PC-9 (cell line): ENCODE measurements at regions not wholly inside any gene's neighbourhood (a gene's known extent, or its start where the extent isn't known, plus 50 kb on each side); places are given as distances from the start of the nearest gene placed in this dataset.

Source experiments
- BruUV-seq: library from RNA; stranded (reverse); fragments of 400-500 nt; replicated peaks from 2 replicates; lab custom pipeline; 2021; lab: Mats Ljungman, UMichigan
- CTCF ChIA-PET: fragments of 300-600 bp; sonication (Branson Sonifier 250); formaldehyde crosslinking; loops from one replicate; lab custom pipeline; 2022; ENCODE audit warnings: antibody characterized with exemption; lab: Charles Lee
- POLR2A ChIA-PET: fragments of 300-600 bp; sonication (Branson Sonifier 250); formaldehyde crosslinking; loops from one replicate; lab custom pipeline; 2022; ENCODE audit warnings: antibody characterized with exemption; ENCODE audit not compliant: unreplicated experiment; lab: Charles Lee
- DNase-seq, 2 experiments: peaks; one replicate each; pipeline versions ENCODE4 v3.0.0 to v3.0.0-alpha.2; 2015 to 2022; ENCODE audit warnings: mixed read lengths in 1 of 2
- H2AFZ ChIP-seq: fragments of 200-600 bp; sonication (generic); 2 replicates; pipeline ENCODE4 v1.8.1; 2017; ENCODE audit warnings: antibody characterized with exemption
- H3F3A ChIP-seq: fragments of 200-600 bp; sonication (generic); 2 replicates; pipeline ENCODE4 v1.8.1; 2017; ENCODE audit warnings: antibody characterized with exemption, mild to moderate bottlenecking, low read depth; ENCODE audit not compliant: insufficient read depth
- H3K27ac ChIP-seq: fragments of 200-600 bp; sonication (generic); 2 replicates; pipeline ENCODE4 v1.6.1; 2016; ENCODE audit warnings: mixed run types
- H3K27me3 ChIP-seq: fragments of 200-600 bp; sonication (generic); 2 replicates; pipeline ENCODE4 v1.6.1; 2016; ENCODE audit warnings: low read depth, mixed run types; ENCODE audit not compliant: insufficient read depth
- H3K36me3 ChIP-seq: fragments of 200-600 bp; sonication (generic); 2 replicates; pipeline ENCODE4 v1.6.1; 2016; ENCODE audit warnings: low read depth, mixed run types
- H3K4me1 ChIP-seq: fragments of 200-600 bp; sonication (generic); replicated peaks from 2 replicates; pipeline ENCODE4 v1.6.1; 2016; ENCODE audit warnings: mixed run types; ENCODE audit not compliant: insufficient read depth
- H3K4me2 ChIP-seq: fragments of 200-600 bp; sonication (generic); 2 replicates; pipeline ENCODE4 v1.6.1; 2017; ENCODE audit warnings: mixed run types
- H3K4me3 ChIP-seq: fragments of 200-600 bp; sonication (generic); 2 replicates; pipeline ENCODE4 v1.6.1; 2016; ENCODE audit warnings: mixed run types
- H3K79me2 ChIP-seq: fragments of 200-600 bp; sonication (generic); 2 replicates; pipeline ENCODE4 v1.6.1; 2017; ENCODE audit warnings: low read depth, mixed run types
- H3K9me2 ChIP-seq: fragments of 200-600 bp; sonication (generic); 2 replicates; pipeline ENCODE4 v1.8.1; 2017; ENCODE audit warnings: mild to moderate bottlenecking; ENCODE audit not compliant: insufficient read depth
- H3K9me3 ChIP-seq: fragments of 200-600 bp; sonication (generic); 2 replicates; pipeline ENCODE4 v1.8.1; 2016; ENCODE audit warnings: low read depth; ENCODE audit not compliant: insufficient read depth
- H4K20me1 ChIP-seq: fragments of 200-600 bp; sonication (generic); 2 replicates; pipeline ENCODE4 v1.8.1; 2017; ENCODE audit not compliant: insufficient read depth
- CTCF ChIP-seq: fragments of 200-600 bp; sonication (generic); conservative IDR thresholded peaks from 2 replicates; pipeline ENCODE4 v1.6.1; 2017; ENCODE audit warnings: mixed run types, antibody characterized with exemption, mild to moderate bottlenecking, moderate library complexity
- EZH2 ChIP-seq: fragments of 200-600 bp; sonication (generic); IDR thresholded peaks from 2 replicates; pipeline ENCODE4 v1.8.0; 2017; ENCODE audit warnings: antibody characterized with exemption, low read depth
- intact Hi-C: fragments of 100-400 bp; cut with micrococcal nuclease; formaldehyde crosslinking; loops from one replicate; pipeline ENCODE4 v1.10.0; 2022; ENCODE audit not compliant: unreplicated experiment

GRCh38 chr18:66757946-66758345 lies 154.1 kb upstream of the CDH19 start:
- BruUV-seq = no TSS peak
- POLR2A ChIA-PET = no interaction called here
- no peaks in the 10 kb centered on the region for H4K20me1 ChIP-seq

GRCh38 chr18:66754335-66754734 lies 150.4 kb upstream of the CDH19 start:
- intact Hi-C loops = no loop called here
- Histone ChIP-seq H3K27ac (no peak overlapping the region), H3K4me3 (no peak overlapping the region), H3K27me3 (no peaks in the 10 kb centered on the region), H3K4me2 (no peak overlapping the region), H4K20me1 (no peaks in the 10 kb centered on the region), H3K4me1 (no peaks in the 10 kb centered on the region), H2AFZ (no peak overlapping the region), H3K9me2 (no peaks in the 10 kb centered on the region), H3K79me2 (no peaks in the 10 kb centered on the region), H3F3A (no peaks in the 10 kb centered on the region), H3K9me3 (no peaks in the 10 kb centered on the region), H3K36me3 (no peaks in the 10 kb centered on the region)
- BruUV-seq = no TSS peak
- ChIA-PET CTCF (no interaction called here), POLR2A (no interaction called here)
- TF ChIP-seq EZH2 (no peak), CTCF (no peak)
- DNase-seq = no peak

More at GRCh38 chr18:66757946-66758345, 154.1 kb upstream of the CDH19 start:
- Histone ChIP-seq H2AFZ (no peak overlapping the region; the same call in 1 of the 2 replicates), H3K9me3 (no peaks in the 10 kb centered on the region), H3K9me2 (no peaks in the 10 kb centered on the region), H3K4me3 (no peak overlapping the region), H3K4me1 (no peaks in the 10 kb centered on the region), H3F3A (no peaks in the 10 kb centered on the region), H3K4me2 (no peak overlapping the region), H3K27ac (no peak overlapping the region), H3K27me3 (no peaks in the 10 kb centered on the region), H3K36me3 (no peaks in the 10 kb centered on the region), H3K79me2 (no peaks in the 10 kb centered on the region)
- TF ChIP-seq EZH2 = no peak
- no peak for TF ChIP-seq CTCF
- intact Hi-C loops = no loop called here
- DNase-seq = no peak
- CTCF ChIA-PET = interaction anchor here (0.6 kb wide), 1 partner anchor 850 kb away, joined by 3 read pairs; no protein-coding TSS in a partner anchor

GRCh38 chr18:66752733-66753132 lies 148.8 kb upstream of the CDH19 start:
- H3K9me3 ChIP-seq = no peaks in the 10 kb centered on the region
- no peaks in the 10 kb centered on the region for H3K79me2 ChIP-seq
- no peak for TF ChIP-seq CTCF
- TF ChIP-seq EZH2 = no peak
- POLR2A ChIA-PET = no interaction called here
- H3K36me3 ChIP-seq = no peaks in the 10 kb centered on the region
- CTCF ChIA-PET = no interaction called here
- H3K27me3 ChIP-seq = no peaks in the 10 kb centered on the region
- no peaks in the 10 kb centered on the region for H3K4me1 ChIP-seq
- no peaks in the 10 kb centered on the region for H3K9me2 ChIP-seq
- no peaks in the 10 kb centered on the region for H3F3A ChIP-seq
- no peak overlapping the region for H3K4me3 ChIP-seq
- H3K27ac ChIP-seq = no peak overlapping the region
- H4K20me1 ChIP-seq = no peaks in the 10 kb centered on the region
- intact Hi-C loops = no loop called here
- no peak overlapping the region for H3K4me2 ChIP-seq
- DNase-seq = no peak
- BruUV-seq = no TSS peak
- H2AFZ ChIP-seq = no peak overlapping the region
